NCI-H128 (cell line): ENCODE measurements at regions not wholly inside any gene's neighbourhood (a gene's known extent, or its start where the extent isn't known, plus 50 kb on each side); places are given as distances from the start of the nearest gene placed in this dataset.
"Not testable (repeated sequence)": the region's sequence is repeated elsewhere in the genome, so short reads cannot be mapped to it uniquely, and the experiment has no call there.

Source experiments
- DNase-seq: peaks from one replicate; lab custom pipeline; 2025; ENCODE audit not compliant: unreplicated experiment; lab: John Stamatoyannopoulos, UW

GRCh38 chr6:109255946-109256640 is 126.2 kb downstream of the CD164 start:
- no peak for DNase-seq

GRCh38 chr6:109255087-109255486 is 127.2 kb downstream of the CD164 start:
- no peak for DNase-seq

- DNase-seq: no peak
Observed at GRCh38 chr6:109253366-109253765, 128.9 kb downstream of the CD164 start.

GRCh38 chr6:109252261-109253041 is 129.8 kb downstream of the CD164 start:
- no peak for DNase-seq

GRCh38 chr6:109251839-109252238 is 130.4 kb downstream of the CD164 start:
- no peak for DNase-seq

GRCh38 chr6:109250544-109251156 is 131.6 kb downstream of the CD164 start:
- DNase-seq: not testable (repeated sequence)

- DNase-seq: no peak
Observed at GRCh38 chr6:109243863-109244825, 138.1 kb downstream of the CD164 start.

GRCh38 chr6:109242925-109243324 is 139.3 kb downstream of the CD164 start:
- DNase-seq: no peak

GRCh38 chr6:109242029-109242428 is 140.2 kb downstream of the CD164 start:
- DNase-seq: no peak

GRCh38 chr6:109241199-109241598 is 141.1 kb downstream of the CD164 start:
- no peak for DNase-seq

- no peak for DNase-seq
Observed at GRCh38 chr6:109240370-109241084, 141.7 kb downstream of the CD164 start.

GRCh38 chr6:109239651-109240321 is 142.5 kb downstream of the CD164 start:
- no peak for DNase-seq

- no peak for DNase-seq
Observed at GRCh38 chr6:109239160-109239559, 143.1 kb downstream of the CD164 start.

- DNase-seq: no peak
Observed at GRCh38 chr6:109238396-109238795, 143.1 kb downstream of the CEP57L1 start.

GRCh38 chr6:109237986-109238329 is 142.7 kb downstream of the CEP57L1 start:
- no peak for DNase-seq

- DNase-seq: no peak
Observed at GRCh38 chr6:109237077-109237985, 142.0 kb downstream of the CEP57L1 start.

GRCh38 chr6:109236115-109237076 is 141.1 kb downstream of the CEP57L1 start:
- DNase-seq: no peak
